Hepatic stellate cell (primary cell): ENCODE measurements at regions not wholly inside any gene's neighbourhood (a gene's known extent, or its start where the extent isn't known, plus 50 kb on each side); places are given as distances from the start of the nearest gene placed in this dataset.

Experiments used
- DNase-seq: peaks from one replicate; pipeline ENCODE4 v3.0.0; 2011; ENCODE audit warnings: low spot score

DNA sequence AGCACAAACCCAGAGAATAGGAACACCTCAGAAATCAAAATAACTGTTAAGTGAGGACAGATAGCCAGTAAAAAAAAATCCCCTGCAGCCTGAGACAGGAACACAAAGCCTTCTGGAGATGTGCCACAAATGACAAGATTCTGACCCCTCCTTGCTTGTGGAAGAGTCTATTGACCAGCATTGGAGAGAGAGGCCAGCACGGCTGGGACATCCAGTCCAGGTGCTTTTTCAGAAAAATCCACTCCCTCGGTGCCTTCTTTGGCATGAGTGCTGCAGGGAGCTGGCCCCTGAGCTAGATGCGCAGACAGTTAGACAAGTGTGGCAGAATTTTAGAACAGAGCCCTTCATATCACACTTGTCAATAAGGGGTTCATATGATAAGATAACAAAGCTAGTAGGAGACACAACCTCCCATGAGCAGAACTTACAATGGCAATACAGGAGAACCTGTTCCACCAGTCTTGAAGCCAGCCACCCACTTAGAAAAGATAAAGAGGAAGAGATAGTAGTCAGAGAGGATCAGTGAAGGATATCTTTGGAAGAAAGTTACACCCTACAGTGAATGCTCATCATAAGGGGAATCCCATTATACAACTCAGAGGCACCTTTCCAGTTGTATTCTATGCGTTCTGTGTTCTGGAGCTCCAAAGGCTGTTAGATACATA, 298.4 kb downstream of the TLE1 start:
- no peak for DNase-seq

DNA sequence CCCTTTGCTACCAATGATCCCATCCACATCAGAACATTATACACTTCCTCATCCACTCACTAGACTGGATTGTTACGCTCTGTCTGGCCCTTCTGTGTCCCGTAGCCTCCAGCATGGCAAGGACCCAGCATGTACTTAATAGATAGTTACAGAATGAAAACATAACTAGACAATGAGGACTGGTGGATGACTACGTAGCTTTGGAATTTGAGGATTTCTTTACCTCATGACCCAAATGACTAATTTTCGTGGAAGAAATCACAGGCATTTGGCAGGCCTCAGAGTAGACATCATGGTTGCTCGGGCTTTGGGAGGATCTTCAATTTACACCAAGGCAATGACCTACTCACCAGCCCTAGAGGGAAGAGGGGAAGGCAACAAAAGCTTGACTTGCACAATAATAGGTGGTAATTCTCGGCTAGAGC, 299.8 kb downstream of the TLE1 start:
- peak; percentile 65 for DNase-seq

DNA sequence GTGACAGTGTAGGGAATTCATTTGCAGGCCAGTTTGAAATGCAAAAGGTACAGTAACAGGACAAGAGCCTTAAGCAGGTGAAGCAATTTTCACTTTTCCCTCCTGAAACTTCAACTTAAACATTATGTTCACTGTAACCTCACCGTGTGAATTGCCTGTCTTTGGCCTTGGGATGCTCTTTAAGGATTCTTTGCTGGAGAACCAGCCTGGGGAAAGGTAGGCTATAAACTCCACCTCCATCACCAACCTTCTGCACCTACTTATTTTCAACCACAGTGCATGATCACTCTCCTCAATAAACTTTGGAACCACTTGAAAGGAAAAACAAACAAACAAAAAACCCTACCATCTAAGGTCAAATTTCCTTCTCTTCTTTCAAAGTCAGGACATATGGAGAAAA, 300.5 kb downstream of the TLE1 start:
- DNase-seq = no peak

DNA sequence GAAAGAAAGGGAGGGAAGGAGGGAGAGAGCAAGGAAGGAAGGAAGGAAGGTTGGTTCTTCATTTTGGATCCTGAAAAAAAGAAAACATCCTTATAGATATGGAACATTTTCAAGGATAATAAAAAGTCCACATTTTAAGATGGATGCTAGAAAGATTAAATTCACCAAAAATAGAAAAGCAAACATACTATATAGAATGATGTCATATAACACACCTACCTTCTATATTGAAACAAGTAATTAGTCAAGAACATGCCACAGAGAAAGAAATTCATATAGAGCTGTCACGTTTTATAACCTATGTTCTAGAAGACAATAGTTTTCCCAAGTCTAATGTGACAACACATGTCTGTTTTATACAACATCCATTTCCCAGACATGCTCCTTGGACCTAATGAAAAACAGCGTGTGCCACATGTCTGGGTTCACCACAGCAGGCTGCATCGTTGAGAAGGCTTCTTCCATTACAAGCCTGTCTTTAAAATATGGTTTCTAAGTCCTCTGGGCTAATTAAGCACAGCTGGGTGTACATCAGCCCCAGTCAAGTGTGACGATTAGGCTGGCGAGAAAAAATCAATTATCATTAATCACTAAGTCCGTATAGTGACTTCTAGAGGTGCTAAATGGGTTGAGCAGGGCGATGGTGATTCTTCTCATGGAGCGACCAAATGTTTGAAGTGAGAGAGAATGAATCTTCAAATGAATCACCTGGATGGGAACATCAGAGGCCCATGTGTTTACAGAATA, 301.8 kb downstream of the TLE1 start:
- DNase-seq = no peak

DNA sequence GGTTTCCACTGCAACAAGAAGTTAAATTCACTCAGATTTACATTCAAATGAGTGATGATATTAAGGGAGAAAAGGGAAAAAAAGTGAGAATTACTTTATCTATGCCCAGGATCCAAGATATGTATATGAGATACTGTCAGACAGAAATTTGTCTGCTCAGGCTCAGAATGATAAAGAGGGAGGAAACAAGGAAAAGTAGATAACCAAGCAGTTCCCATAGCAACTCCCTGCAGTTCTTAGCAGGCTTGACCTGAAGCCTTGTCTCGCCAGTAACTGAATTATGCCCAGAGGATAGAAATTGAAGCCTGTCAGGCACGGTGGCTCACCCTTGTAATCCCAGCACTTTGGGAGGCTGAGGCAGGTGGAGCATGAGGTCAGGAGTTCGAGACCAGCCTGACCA, 304.4 kb downstream of the TLE1 start:
- DNase-seq = no peak

DNA sequence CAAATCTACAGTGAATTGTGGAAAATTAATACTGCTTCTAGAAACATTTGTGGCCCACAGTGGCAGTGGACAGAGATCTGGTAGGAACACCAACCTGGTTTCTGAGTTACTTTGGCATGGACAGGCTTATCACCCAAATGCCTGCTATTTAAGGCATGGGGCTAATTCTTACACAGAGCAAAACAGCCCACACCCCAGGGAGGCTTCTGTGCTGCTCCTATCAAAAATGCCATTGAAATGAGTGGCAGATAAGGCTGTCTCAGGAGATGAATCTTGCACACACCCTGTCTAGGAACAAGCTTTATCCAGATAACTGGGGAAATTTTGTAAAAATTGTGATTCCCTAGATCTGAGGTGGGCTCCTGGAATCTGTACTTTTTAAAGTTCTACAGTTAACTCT, 307.1 kb downstream of the TLE1 start:
- DNase-seq = no peak

DNA sequence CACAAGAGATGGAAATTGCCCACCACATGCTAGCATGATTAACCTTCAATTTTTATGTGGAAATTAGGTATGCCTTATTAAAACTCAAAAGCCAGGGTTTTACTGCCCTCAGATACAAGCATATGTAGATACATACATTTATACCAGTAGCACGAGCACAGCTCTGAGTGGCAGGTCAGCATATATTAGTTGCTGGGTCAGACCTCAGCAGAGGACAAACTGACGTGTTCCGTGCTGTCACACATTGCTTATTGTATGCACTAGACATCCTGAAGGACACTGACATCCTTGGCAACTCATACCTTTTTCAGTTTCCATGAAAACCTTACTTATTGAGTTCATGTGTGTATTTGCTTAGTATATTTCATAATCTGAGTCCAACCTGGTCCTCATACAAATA, 307.7 kb downstream of the TLE1 start:
- DNase-seq = no peak

DNA sequence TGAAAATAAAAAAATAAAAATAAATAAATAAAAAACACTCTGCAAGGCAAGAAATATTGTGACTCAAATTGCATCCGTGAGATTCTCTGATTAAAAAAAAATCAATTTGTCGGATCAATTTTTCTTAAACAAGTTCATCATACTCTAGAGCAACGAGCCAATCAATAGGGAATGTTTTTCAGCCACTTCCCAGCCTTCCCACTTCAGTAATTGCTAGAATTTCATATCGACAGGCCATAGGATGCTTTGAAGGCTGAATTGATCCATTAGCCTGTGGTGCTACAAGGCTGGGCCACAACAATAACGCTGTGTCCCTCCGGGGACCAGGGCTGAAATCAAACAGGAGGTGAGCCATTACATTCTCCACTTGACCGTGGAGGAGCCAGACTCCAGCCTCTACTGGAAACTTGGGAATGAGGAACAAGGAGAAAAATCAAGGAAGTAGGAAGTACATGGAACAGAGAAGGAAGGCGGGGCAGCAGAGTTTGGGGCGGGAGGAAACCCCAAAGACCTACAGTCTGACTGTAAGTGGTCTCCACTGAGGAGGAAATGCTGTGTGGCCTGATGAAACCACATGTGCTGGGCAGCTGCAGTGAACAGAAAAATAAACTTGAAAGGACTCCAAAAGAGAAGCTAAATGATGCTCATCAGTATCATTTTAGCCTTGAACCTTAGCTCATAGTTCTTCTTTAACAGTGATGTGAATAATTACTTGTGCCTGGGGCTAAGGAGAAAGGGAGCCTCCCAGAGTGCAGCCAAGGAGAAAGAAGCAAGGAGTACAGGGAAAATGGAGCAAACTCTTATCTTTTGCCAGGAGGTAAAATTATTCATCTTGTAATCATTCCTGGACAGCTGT, 308.6 kb downstream of the TLE1 start:
- no peak for DNase-seq

DNA sequence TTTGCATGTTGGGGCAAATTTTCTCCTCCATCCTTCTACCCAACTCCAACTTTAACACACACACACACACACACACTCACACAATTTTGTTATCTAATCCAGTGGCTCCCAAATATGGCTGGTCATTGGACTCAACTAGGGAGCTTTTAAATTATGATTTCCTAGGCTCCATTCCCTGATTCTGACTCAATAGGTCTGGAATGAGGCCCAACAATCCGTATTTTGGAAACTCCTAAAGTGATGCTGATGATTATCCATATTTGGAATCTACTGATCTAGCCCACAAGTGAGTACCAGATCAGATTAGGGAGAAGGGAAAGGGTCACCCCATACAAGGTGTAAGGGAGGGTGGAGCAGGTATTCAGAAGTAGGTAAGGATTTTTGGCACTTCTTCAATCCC, 309.7 kb downstream of the TLE1 start:
- DNase-seq = peak; percentile 16

DNA sequence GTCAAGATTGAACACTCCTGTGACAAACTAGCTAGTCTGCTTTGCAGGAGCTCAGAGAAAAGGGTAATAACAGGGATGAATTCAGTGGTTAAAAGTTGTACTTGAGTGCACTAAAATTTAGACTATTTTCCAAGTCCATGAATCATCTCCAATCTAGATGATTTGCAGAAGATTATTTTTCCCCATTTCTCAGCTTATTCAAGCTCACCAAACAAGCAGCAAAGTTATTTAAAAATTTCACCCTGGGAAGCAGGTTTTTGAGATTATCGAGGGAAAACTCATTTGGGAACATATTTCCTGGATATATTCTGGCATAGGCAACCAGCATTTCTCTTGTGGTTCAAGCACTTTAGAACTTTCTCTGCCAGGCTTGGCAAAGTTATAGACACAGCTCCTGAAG, 311.4 kb downstream of the TLE1 start:
- DNase-seq = no peak

DNA sequence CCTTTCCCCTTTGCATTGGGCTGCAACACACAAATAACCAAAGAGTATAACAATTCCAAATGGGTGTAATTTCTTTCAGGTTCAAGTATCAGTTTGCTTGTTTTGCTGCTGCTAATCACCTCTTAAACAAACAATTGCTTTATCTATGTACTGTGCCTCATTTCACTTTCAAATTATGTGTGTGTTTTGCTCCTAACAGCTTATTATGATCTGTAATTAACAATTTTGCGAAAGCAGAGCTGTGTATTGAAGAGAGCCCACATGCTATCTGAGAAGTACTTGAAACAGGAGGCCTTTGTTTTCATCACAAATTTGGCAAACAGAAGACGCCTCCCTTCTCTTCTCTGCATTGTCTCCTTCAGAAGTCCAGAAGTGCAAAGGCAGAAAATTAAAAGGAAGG, 312.0 kb downstream of the TLE1 start:
- no peak for DNase-seq

DNA sequence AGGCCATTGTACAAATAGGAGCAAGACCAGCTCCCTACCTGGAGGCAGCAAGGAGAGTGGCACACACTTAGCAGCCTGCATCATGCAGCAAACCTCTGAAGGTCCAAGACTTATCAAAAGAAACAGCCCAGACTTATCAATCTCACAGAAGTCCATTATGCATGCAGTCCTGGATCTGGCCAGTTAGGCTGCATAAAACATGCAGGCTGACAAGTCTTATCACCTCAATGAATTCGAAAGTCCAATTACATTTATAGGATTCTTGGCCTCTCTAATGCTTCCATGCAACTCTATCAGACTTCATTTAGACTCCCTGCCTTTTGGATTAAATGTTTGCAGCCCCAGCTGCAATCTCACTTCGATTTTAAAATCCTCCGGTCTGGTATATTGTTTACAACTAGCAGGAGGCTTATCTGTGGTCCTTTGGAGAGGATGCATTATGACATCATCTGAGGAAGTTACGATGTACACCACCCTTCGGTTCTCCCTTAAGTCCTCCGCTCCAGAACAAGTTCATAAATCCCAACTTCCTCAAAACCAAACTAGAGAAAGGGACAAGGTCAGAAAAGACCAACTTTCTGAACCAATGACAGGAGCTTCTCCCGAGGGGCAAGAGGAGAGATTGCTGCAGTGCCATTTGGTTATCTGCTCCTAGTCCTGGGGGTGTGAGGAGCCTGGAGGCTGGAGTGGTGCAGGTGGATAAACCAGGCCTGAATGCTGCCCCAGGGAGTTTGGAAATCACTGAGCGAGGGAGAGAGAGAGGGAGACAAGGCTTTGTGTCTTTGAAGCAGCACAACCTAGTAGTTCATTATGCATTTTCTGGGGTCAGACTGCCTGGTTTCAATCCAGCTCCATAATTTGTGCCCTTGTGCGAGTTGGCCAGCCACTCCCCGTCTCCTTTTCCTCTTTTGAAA, 313.9 kb downstream of the TLE1 start:
- DNase-seq = no peak

DNA sequence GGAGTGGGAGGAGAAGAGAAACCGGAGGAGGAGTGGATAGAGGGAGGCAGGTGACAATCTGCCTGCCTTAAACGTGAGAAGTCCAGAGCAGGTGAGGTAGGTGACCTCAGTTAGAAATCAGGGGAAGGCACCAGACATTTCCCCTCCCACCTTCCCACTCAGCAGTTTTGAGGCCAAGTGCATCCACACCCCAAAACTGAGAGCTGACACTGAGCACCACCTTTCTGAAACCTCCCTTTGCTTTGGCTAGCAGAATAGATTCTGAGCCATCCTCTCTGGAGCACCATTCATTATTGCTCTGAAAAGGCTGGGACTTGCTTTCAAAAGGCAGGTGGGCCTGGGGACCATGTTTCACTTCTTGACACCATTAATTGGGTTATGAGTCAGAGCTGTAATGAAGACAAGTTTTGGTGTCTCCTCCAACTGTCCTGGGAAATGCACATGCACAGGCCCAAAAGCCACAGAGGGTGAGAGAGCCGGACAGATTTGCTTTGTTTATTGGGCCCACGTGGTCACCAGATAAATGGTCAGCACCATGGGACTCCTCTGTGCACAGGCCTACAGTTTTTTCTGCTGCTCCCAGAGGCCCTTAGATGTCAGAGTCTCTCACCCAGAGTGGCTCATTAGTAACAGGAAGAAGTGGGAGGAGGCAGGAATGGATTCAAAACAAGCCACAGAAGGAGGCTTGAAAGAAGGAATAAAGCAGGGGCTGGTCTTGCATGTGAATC, 314.7 kb downstream of the TLE1 start:
- no peak for DNase-seq

DNA sequence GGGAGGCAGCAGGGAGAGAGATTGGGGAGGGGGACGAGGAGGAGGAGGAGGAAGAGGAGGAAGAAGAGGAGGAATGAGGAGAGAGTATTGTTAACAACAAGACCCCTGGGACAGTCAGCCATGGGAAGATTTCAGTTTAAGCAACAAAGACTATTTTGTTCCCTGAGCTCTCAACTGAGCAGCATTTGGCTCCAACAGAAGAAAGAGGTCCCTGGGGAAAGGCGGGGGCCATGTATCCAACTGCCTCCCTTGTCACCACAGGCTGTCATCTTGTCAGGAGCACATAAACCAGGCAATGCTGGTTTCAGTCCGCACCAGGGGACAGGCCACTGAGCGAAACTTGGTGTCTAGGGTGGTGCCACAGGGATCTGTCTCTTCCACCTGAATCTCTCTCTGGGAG, 316.1 kb downstream of the TLE1 start:
- no peak for DNase-seq

DNA sequence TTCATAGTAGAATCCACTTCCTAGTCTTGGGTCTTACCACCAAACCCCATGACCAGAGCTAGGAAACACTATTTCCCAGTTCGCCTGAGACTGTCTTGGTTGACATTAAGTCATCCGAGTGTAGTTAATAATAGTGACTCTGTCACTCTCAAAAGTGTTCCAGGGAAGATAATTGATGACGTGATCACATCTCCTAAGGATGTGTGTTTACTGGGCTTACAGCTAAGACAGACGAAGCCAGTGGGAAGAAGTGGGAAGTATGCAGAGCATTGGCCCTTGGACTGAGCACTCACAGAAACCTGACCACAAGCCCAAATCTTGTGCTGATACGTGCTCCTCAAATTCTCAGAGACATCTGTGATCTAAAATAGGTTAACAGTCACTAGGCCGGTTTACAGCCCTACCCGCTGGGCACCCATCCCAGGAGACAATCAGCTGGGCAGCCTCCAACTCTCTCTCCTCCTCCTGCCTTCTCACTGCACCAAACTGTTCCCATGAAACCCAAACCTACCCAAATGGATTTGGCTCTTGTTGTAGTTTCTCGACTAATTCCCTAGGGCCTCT, 316.6 kb downstream of the TLE1 start:
- DNase-seq = no peak

DNA sequence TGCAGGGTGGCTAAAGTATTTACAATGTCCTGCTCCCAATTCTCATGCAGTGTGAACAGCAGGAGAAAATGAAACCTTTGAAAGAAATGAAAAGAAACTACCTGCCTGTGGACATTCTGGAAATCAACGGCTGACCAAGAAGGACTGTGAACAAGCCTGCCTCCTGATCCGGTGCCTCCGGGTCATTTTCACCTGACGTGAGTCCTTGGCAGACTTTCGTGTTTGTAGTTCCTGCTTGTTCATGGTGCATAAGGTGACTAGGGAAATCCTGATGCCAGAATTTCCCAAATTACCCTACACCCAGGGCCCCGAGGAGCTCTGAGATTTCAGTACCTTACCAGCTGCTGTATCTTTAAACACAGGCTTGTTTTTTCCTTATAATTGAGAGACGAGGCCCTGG, 317.5 kb downstream of the TLE1 start:
- no peak for DNase-seq

DNA sequence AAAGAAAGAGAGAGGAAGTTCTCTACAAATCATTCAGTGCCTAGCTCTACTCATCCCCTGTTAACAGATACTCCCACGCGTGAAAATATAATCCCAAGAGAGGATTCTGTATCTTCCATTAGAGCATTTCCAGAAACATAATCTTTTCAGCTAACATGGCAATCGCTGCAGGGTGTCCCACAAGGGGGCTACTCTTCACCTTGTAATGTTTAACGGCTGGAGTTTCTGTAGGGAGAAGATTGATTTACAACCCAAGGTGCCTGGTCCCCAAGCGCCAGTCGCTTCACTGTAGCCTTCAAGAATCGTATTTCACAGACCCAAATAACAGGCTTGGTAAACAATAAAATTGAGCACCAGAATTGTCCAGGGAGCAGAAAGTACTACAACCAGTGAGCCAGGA, 318.7 kb downstream of the TLE1 start:
- DNase-seq = no peak

DNA sequence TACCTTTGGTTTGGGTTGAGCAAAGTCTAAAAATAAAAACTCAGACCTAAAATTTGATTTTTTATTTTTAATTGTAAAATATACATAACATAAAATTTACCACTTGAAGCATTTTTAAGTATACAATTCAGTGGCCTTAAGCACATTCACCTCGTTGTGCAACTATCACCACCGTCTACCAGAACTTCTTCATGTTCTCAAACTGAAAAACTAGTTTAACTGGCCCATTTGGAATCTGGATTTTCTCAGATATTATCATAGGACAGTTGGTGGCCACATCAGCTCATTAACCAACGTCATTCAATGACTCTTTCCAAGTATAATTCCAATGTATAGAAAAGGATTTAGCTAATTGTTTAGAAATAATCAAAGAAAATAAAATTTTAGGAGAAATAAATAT, 319.3 kb downstream of the TLE1 start:
- no peak for DNase-seq

DNA sequence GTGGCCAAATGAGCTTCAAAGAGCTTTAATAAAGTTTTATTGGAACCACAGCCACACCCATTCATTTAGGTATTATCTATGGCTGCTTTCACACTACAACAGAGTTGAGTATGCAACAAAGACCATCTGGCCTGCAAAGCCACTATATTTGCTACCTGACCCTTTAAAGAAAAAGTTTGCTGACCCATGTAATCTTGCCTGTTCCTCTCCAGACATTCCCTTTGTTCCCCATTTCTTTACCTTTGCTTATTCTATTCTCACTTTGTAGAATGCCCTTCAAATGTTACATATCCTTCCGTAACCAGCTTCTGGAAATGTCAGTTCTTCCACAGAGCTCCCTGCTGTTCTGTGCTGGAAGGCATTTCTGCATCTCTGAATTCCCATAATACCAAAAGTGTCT, 320.2 kb downstream of the TLE1 start:
- no peak for DNase-seq

DNA sequence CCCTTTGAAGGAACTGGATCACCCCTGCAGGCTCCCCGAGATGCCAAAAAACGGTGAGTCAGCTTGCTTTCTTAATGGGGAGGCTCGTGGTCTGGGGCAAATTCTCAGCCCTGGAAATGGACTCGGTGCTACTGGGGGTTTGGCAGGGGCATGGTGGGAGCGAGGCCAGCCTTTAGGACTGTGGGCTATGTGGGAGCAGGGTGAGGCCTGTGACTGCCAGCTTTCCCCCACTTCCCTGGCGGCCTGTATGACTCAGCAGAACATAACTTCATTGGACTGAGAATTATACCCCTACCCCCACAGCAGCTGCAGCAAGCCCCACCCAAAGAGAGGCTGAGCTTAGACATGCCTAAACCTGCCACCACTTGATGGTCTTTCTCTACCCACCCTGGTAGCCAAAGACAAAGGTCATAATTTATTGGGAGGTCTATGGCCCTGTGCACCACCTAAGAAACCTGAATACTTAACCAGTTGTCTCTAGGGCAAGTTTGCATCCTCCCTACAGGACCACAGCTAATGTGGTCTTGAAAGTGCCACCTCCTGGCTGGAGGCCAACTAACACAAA, 325.3 kb downstream of the TLE1 start:
- DNase-seq = no peak

DNA sequence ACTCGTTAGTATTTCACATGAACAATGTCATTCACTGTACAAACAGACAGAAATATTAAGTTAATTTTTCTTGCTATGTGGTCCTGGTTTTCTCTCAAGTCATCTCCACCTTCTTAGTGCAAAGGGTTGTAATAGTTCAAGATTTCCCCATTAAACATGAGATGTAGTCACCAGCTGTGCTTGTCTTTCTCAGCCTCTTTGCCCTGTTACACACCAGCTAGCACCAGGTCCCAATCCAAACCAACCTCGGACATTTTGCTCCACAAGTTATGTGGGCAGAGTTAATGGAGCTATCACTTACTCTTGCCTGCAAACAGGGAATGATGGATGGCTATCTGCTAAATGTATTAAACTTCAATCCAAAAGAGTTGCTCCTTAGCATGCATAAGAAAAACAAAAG, 328.1 kb downstream of the TLE1 start:
- no peak for DNase-seq
